HAP-1 (cell line): ENCODE measurements at regions not wholly inside any gene's neighbourhood (a gene's known extent, or its start where the extent isn't known, plus 50 kb on each side); places are given as distances from the start of the nearest gene placed in this dataset.

Experiments
- DNase-seq, 2 experiments: peaks; one replicate each; pipeline ENCODE4 v3.0.0-alpha.2; 2016 to 2020; ENCODE audit warnings: low spot score in 2 of 2
- H3K27me3 ChIP-seq: fragments of 250-450 bp; sonication (Bioruptor Pico); 2 replicates; pipeline ENCODE4 v1.5.1; 2020; ENCODE audit warnings: low read depth, mild to moderate bottlenecking, moderate library complexity
- H3K36me3 ChIP-seq: fragments of 250-450 bp; sonication (Bioruptor Pico); replicated peaks from 2 replicates; pipeline ENCODE4 v1.5.1; 2020; ENCODE audit warnings: mild to moderate bottlenecking
- H3K4me1 ChIP-seq: fragments of 250-450 bp; sonication (Bioruptor Pico); 2 replicates; pipeline ENCODE4 v1.5.1; 2020; ENCODE audit warnings: mild to moderate bottlenecking
- H3K4me3 ChIP-seq: fragments of 250-450 bp; sonication (Bioruptor Pico); 2 replicates; pipeline ENCODE4 v1.5.1; 2020; ENCODE audit warnings: mild to moderate bottlenecking, moderate library complexity
- H3K9me3 ChIP-seq: fragments of 250-450 bp; sonication (Bioruptor Pico); 2 replicates; pipeline ENCODE4 v1.5.1; 2020; ENCODE audit warnings: mild to moderate bottlenecking, moderate library complexity
- in situ Hi-C: fragments of 300-500 bp; cut with MboI; formaldehyde crosslinking; loops from 3 replicates; pipeline ENCODE4 v1.14.3; 2020; ENCODE audit warnings: low sequenced_read_pairs, inconsistent platforms, mixed read lengths

DNA sequence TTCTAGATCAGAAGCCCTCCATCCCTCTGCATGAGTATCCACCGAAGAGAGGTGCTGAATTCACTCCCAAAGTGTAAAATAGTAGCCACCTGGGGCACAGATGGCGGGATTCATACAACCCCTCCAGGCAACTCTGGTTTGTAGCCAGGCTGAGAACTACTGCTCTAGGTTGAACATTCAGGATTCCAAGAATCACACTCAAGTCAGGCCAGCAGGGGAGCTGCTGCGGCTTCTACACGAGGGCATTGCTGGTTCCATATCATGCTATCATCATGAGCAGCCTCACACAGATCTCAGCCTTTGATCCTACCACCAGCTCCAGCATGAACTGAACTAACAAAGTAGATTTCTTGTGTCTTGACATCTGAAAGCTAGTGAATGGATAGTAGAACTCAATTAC lies 367.9 kb downstream of the DIRAS2 start:
- H3K36me3 ChIP-seq: no peaks in the 10 kb centered on the region
- in situ Hi-C loops: no loop called here
- DNase-seq: no peak
- H3K9me3 ChIP-seq: no peaks in the 10 kb centered on the region
- H3K4me3 ChIP-seq: no peak overlapping the region
- no peaks in the 10 kb centered on the region for H3K4me1 ChIP-seq
- no peaks in the 10 kb centered on the region for H3K27me3 ChIP-seq

DNA sequence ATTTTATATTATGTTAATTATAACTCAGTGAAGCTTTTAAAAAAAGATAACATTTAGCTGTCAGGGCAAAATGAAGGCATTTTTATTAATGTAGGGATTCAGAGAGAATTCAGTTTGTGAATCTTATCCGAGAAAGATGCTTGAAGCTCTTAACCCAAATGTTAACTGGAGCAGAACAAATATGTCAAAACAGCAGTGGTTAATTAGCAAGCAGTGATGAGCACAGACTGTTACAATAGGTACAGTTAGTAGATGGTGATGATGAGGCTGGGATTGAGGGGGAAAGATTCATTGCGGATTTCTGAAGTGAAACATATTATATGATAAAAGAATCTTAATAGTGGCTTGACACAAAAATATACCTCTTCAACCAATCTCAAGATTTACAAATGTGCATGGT lies 356.7 kb downstream of the DIRAS2 start:
- DNase-seq: no peak
- in situ Hi-C loops: no loop called here
- H3K9me3 ChIP-seq: no peaks in the 10 kb centered on the region
- no peak overlapping the region for H3K4me3 ChIP-seq
- H3K4me1 ChIP-seq: no peaks in the 10 kb centered on the region
- no peaks in the 10 kb centered on the region for H3K36me3 ChIP-seq
- no peaks in the 10 kb centered on the region for H3K27me3 ChIP-seq

DNA sequence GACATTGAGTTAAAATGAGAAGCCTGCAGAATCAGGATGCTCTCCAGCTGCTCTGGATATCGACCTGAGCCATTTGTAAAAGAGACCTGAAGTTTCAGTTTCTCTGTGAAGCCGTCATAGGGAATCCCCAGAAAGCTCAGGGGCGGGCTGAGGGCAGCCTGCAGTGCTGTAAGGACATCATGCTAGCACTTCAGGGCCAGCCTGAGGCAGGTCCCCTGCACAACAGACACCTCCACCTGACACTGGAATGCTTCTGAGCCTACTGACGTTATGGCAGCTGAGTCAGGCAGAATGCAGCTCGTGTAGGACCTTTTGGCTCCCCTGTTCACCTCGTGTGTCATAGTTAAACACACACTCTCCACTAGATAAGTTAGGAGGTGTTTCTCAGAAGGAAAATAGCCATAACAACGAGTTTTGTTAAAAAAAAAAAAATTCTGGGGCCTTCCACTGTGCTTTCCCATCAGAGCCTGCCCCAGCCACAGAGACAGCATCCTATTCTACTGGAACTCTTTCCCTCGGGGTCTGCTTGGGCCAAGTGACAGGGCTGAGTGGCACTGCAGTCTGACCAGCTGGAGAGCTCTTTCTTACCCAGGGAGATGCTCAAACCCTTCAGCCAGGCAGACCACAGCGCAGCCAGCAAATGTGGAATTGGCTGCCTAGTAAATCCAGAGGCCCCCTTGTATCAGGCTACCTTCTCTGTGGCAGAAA lies 354.9 kb downstream of the DIRAS2 start:
- DNase-seq: no peak
- H3K4me3 ChIP-seq: no peak overlapping the region
- H3K36me3 ChIP-seq: no peaks in the 10 kb centered on the region
- H3K9me3 ChIP-seq: no peaks in the 10 kb centered on the region
- in situ Hi-C loops: no loop called here
- no peaks in the 10 kb centered on the region for H3K4me1 ChIP-seq
- no peaks in the 10 kb centered on the region for H3K27me3 ChIP-seq

DNA sequence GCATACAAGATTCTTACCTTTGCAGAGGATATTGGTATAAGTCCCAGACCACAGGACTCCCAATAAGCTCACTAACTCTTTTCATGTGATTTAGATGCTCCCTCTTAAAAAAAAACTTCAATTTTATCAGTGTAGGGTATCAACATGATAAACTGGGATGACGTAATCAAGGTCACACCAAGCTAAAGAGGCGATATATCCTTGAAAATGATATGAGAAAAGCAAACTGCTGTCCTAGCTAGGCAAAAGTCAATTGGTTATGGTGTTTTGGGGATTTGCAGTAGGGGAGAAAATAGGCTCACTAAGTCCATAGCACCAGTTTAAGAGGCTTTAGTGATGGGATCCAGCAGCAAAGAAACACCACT lies 354.4 kb downstream of the DIRAS2 start:
- no peak for DNase-seq
- Histone ChIP-seq H3K9me3 (no peaks in the 10 kb centered on the region), H3K4me3 (no peak overlapping the region), H3K36me3 (no peaks in the 10 kb centered on the region), H3K4me1 (no peaks in the 10 kb centered on the region), H3K27me3 (no peaks in the 10 kb centered on the region)
- in situ Hi-C loops: no loop called here

DNA sequence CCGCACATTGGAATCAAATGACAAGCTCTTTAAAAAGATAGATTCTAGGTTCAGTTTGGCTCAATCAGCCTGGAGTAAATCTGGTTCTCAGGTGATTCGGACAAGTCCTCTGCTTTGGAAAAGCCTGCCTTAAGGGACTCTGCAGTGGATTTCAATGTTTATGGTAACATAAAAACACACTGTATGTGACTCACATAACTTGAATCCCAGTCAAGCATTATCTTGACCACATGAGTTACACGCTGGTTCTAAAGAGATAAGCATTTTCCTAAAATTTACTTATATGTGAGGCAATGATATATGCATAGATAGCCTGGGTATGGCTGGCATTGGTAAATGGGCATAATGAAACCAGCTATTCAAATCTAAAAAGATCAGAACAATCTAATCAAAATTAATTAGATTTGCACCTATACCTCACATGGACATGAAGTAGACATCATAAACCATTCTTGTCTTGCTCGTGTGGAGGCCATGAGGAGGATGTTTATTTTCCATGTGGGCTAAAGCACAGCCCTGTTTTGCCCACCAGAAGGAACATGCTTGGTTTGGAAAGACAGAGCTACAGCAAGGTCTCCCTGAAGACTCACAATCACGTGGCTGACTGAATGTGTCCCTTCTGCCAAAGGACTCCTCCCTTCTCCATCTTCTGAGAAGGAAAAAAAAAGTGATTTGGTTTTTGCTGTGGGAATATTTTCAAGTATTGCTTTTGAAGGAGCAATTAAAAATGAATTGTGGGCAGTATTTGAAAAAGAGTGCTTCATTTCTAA lies 351.7 kb downstream of the DIRAS2 start:
- no peaks in the 10 kb centered on the region for H3K4me1 ChIP-seq
- no peaks in the 10 kb centered on the region for H3K9me3 ChIP-seq
- H3K4me3 ChIP-seq: no peak overlapping the region
- no peaks in the 10 kb centered on the region for H3K36me3 ChIP-seq
- in situ Hi-C loops: no loop called here
- DNase-seq: no peak
- no peaks in the 10 kb centered on the region for H3K27me3 ChIP-seq

DNA sequence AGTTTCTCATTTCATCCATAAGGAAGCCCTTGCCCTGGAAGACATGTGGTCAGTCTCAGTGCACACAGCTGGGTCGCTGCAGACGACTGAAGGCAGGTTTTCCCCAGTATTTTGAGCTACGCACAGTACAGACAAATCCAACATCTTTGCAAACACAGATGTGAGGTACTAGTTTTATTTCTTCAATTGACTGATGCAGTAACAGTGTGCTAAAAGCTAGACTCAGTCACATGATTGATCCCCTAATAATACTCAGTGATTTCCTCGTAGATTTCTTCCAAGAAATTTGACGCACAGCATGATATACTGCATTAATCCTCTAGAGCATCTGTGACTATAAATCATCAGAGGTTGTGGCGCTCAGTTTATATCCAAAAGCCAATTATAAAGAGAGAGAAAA lies 346.1 kb downstream of the DIRAS2 start:
- Histone ChIP-seq H3K36me3 (no peaks in the 10 kb centered on the region), H3K4me3 (no peak overlapping the region), H3K27me3 (no peaks in the 10 kb centered on the region), H3K4me1 (no peaks in the 10 kb centered on the region), H3K9me3 (no peaks in the 10 kb centered on the region)
- in situ Hi-C loops: no loop called here
- DNase-seq: no peak

DNA sequence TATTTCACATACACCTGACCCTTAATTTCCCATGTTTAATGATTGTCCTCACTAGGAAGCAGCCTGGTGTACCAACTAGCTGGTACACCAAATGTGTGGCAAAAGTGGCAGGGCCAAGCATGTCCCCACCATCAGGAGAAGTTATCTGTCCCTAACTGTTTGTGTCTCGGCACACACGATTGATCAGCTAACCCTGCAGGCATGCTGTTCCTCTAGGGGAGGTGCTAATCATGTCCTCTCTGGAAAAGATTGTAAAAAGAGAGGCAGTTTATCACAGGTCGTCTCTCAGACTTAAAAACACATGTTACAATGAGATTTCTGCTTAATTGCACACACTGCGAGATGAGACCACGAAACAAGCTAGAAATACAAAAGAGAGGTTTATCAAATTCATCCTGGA lies 342.7 kb downstream of the DIRAS2 start:
- Histone ChIP-seq H3K27me3 (no peaks in the 10 kb centered on the region), H3K36me3 (no peaks in the 10 kb centered on the region), H3K9me3 (no peaks in the 10 kb centered on the region), H3K4me3 (no peak overlapping the region), H3K4me1 (no peaks in the 10 kb centered on the region)
- DNase-seq: no peak
- in situ Hi-C loops: no loop called here

DNA sequence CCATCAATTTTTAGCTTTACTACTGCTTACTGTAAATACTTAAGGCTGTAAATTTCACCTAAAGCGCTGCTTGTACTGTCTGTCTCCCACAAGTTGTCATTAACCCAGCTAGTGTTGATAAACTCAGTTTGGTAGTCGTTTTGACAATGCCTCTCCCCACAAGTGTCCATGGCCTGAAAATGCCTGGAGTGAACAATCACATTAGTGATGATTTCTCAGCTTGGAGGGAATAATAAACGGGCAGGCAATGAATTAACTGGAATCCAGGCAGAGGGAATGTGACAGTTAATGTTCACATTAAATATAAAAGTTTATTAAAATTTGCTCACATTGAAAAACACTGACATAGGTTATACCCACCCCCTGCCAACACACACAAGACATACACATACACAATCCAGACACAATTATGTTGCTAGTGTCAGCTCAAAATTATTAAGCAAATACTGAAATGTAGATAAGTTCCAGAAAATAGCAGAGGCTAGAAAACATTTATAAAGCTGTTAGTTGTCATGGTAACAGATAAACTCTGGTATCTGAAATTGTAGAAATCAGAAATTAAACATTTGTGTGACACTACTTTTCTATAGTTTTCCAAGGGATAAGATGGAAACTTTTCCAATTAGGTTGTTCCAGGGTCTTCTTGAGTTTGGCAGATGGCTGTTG lies 341.9 kb downstream of the DIRAS2 start:
- H3K4me3 ChIP-seq: no peak overlapping the region
- no peaks in the 10 kb centered on the region for H3K9me3 ChIP-seq
- H3K36me3 ChIP-seq: no peaks in the 10 kb centered on the region
- H3K27me3 ChIP-seq: no peaks in the 10 kb centered on the region
- H3K4me1 ChIP-seq: no peaks in the 10 kb centered on the region
- no peak for DNase-seq
- in situ Hi-C loops: no loop called here

DNA sequence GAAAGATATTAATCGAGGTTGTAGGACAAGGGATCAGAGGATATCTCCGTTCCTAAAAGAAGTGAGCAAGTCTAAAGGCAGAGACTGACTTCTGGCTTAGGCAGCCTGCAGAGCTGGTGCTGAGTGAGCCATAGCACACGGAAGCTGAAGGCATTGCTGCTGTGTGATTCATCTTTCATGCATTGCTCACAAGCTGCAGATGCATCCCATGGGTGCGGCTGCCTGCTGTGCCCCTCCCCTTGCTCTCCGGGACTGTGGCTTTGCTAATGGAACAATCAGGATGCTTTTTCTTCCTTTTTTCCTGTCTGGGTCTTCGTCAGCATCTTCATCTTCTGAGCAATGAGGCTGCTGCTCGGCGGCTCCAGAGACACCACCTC lies 341.4 kb downstream of the DIRAS2 start:
- no peaks in the 10 kb centered on the region for H3K36me3 ChIP-seq
- in situ Hi-C loops: no loop called here
- no peaks in the 10 kb centered on the region for H3K27me3 ChIP-seq
- no peaks in the 10 kb centered on the region for H3K4me1 ChIP-seq
- no peaks in the 10 kb centered on the region for H3K9me3 ChIP-seq
- no peak overlapping the region for H3K4me3 ChIP-seq
- DNase-seq: no peak

DNA sequence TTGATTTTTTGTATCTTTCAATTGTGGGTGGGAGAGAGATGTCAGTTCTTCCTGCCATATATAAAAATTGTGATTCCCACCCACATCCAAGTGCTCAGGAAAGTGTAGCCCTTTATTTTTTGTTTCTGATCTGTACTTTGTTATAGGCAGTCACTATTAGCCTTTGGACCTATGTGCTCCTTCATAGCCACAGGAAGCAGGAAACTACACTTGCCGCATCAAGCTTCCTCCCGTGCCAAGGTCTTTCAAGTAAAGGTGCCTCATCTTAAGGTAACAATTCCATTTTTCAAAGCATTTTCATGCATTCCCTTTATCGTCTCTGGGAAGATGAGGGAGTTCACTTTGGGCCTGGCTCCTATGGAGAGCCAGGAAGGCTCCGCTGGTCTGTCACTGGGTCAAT lies 339.0 kb downstream of the DIRAS2 start:
- Histone ChIP-seq H3K4me3 (no peak overlapping the region), H3K27me3 (no peaks in the 10 kb centered on the region), H3K4me1 (no peaks in the 10 kb centered on the region), H3K9me3 (no peaks in the 10 kb centered on the region), H3K36me3 (no peaks in the 10 kb centered on the region)
- in situ Hi-C loops: no loop called here
- no peak for DNase-seq

DNA sequence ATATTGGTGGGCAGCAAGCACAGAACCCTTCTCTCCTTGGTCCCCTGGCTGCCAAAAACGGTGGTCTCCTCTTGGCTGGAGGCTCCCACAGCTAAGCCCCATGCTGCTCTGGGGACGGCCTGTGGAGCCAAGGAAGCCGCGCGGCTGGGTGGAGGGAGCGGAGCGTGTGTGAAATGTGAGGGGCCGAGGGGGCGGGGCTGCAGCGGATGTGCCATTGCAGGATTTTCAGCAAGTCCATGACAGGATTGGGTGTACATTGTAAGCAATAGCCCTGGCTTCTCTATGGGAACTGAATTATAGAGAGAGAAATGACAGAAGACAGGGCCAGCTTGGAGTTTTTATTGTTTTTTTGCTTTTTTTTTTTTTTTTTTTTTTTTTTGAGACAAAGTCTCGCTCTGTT lies 336.5 kb downstream of the DIRAS2 start:
- in situ Hi-C loops: no loop called here
- no peaks in the 10 kb centered on the region for H3K9me3 ChIP-seq
- no peaks in the 10 kb centered on the region for H3K4me1 ChIP-seq
- no peak for DNase-seq
- H3K27me3 ChIP-seq: no peaks in the 10 kb centered on the region
- H3K4me3 ChIP-seq: no peak overlapping the region
- H3K36me3 ChIP-seq: no peaks in the 10 kb centered on the region

DNA sequence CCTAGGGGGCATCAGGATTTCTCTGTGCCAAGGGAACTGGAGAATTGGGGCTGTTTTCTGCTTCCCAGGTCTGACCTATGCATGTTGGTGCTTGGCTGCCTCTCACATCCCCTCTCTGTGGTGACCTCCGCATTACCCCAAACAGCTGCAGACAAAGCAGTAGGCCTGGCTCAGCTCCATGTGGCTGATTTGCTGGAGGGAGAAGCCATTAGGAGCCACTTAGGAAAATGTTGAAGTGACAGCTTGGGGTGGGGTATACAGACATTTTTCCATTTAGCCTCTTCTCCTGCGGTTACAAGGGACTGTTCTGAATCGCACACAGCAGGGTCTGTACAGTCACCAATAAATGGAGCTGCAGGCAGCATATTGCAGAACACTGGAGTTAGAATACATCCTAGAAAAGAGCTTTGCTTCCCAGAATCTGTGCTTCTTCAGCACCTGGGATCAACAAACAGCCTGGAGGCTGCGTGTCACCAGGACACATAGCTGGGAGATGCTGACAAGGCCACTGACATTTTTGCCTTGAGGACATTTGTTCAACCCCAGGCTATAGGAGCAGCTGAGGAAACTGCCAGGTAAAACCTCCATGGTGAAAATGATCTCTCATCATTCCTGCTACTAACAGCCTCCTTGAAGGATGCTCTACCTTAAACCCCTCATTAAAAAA lies 335.3 kb downstream of the DIRAS2 start:
- no peak overlapping the region for H3K4me3 ChIP-seq
- H3K36me3 ChIP-seq: no peaks in the 10 kb centered on the region
- DNase-seq: no peak
- no peaks in the 10 kb centered on the region for H3K4me1 ChIP-seq
- no peaks in the 10 kb centered on the region for H3K27me3 ChIP-seq
- no peaks in the 10 kb centered on the region for H3K9me3 ChIP-seq
- in situ Hi-C loops: no loop called here

DNA sequence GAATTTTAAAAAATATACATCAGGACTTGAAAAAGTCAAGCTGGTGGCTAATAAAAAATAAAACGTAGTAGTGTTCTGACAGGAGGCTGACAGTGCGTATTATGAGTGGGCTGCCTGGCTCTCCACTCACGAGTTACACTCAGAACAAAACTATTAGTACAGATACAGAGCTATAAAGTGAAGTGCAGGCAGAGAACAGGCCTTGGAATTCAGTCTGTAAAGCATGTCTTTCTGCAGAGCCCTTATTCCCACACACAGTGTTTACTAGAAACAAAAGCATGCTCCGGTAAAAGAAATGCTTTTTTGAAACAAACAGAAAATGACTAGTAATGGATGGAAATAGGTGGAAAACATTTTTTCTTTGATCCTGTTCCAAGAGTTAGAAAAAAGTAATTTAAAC lies 334.7 kb downstream of the DIRAS2 start:
- no peaks in the 10 kb centered on the region for H3K9me3 ChIP-seq
- no peaks in the 10 kb centered on the region for H3K4me1 ChIP-seq
- in situ Hi-C loops: no loop called here
- DNase-seq: no peak
- no peaks in the 10 kb centered on the region for H3K27me3 ChIP-seq
- H3K36me3 ChIP-seq: no peaks in the 10 kb centered on the region
- no peak overlapping the region for H3K4me3 ChIP-seq

DNA sequence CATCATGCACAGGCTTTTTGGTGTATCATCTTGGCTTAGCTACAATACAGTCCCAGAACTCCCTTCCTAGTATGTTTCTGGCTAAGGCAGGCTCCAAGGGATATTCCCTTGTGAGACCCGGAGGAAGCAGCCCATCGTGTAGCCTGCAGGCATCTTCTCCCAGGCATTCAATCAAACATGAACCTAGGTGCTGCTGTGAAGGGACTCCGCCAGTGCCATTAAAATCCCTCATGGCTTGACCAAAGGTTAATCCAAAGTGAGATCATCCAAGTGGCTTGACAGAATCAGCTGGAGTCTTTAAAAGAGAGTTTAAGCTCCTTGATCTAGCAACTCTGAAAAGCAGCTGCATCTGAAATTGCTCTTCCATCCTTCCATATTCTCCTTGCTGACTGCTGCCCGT lies 333.9 kb downstream of the DIRAS2 start:
- Histone ChIP-seq H3K27me3 (no peaks in the 10 kb centered on the region), H3K4me3 (no peak overlapping the region), H3K9me3 (no peaks in the 10 kb centered on the region), H3K36me3 (no peaks in the 10 kb centered on the region), H3K4me1 (no peaks in the 10 kb centered on the region)
- DNase-seq: no peak
- in situ Hi-C loops: no loop called here
